ENCODE measurements at regions not wholly inside any gene's neighbourhood (a gene's known extent, or its start where the extent isn't known, plus 50 kb on each side); places are given as distances from the start of the nearest gene placed in this dataset.

- no peak for DNase-seq
Observed at GRCh38 chr5:147169901-147170300, 64.9 kb upstream of the STK32A start.

- no peak for DNase-seq
Observed at GRCh38 chr5:147170603-147171002, 64.2 kb upstream of the STK32A start.

- no peak for DNase-seq
Observed at GRCh38 chr5:147174671-147175265, 60.1 kb upstream of the STK32A start.

- DNase-seq, result no peak
Observed at GRCh38 chr5:147175516-147176097, 59.2 kb upstream of the STK32A start.

- no peak for DNase-seq
Observed at GRCh38 chr5:147176422-147176821, 58.4 kb upstream of the STK32A start.

GRCh38 chr5:147177125-147177840 is 57.5 kb upstream of the STK32A start:
- DNase-seq, result no peak

- no peak for DNase-seq
Observed at GRCh38 chr5:147179562-147180147, 55.2 kb upstream of the STK32A start.

- no peak for DNase-seq
Observed at GRCh38 chr5:147180751-147181150, 54.1 kb upstream of the STK32A start.
